NCI-H2227 (cell line): ENCODE measurements at regions not wholly inside any gene's neighbourhood (a gene's known extent, or its start where the extent isn't known, plus 50 kb on each side); places are given as distances from the start of the nearest gene placed in this dataset.
A peak's percentile ranks its signal among the peaks of the same experiment; 100 is the strongest.
"Not testable (repeated sequence)": the region's sequence is repeated elsewhere in the genome, so short reads cannot be mapped to it uniquely, and the experiment has no call there.

Source experiments
- DNase-seq: peaks from one replicate; lab custom pipeline; 2025; ENCODE audit not compliant: unreplicated experiment; lab: John Stamatoyannopoulos, UW

- not testable (repeated sequence) for DNase-seq
Measured at GRCh38 chr7:145805496-145805895, 311.1 kb upstream of the CNTNAP2 start.

GRCh38 chr7:145797507-145797906, 319.1 kb upstream of the CNTNAP2 start:
- no peak for DNase-seq

GRCh38 chr7:145795132-145795531, 321.5 kb upstream of the CNTNAP2 start:
- no peak for DNase-seq

- DNase-seq, result no peak
Measured at GRCh38 chr7:145784809-145785780, 331.5 kb upstream of the CNTNAP2 start.

- not testable (repeated sequence) for DNase-seq
Measured at GRCh38 chr7:145781388-145781787, 335.2 kb upstream of the CNTNAP2 start.

GRCh38 chr7:145779140-145779539, 337.5 kb upstream of the CNTNAP2 start:
- no peak for DNase-seq

GRCh38 chr7:145774777-145775176, 341.8 kb upstream of the CNTNAP2 start:
- no peak for DNase-seq

- DNase-seq, result no peak
Measured at GRCh38 chr7:145753004-145753403, 363.6 kb upstream of the CNTNAP2 start.

GRCh38 chr7:145737617-145738016, 379.0 kb upstream of the CNTNAP2 start:
- DNase-seq, result no peak

GRCh38 chr7:145735061-145735460, 381.5 kb upstream of the CNTNAP2 start:
- no peak for DNase-seq

- DNase-seq, result no peak
Measured at GRCh38 chr7:145732521-145732920, 384.1 kb upstream of the CNTNAP2 start.

- DNase-seq, result no peak
Measured at GRCh38 chr7:145729691-145730090, 386.9 kb upstream of the CNTNAP2 start.

- no peak for DNase-seq
Measured at GRCh38 chr7:145718129-145718528, 398.5 kb upstream of the CNTNAP2 start.

GRCh38 chr7:145700488-145700887, 416.1 kb upstream of the CNTNAP2 start:
- no peak for DNase-seq

- DNase-seq, result no peak
Measured at GRCh38 chr7:145698526-145699262, 417.9 kb upstream of the CNTNAP2 start.

GRCh38 chr7:145697412-145698107, 419.0 kb upstream of the CNTNAP2 start:
- peak; percentile 50 for DNase-seq

- no peak for DNase-seq
Measured at GRCh38 chr7:145696071-145696470, 420.5 kb upstream of the CNTNAP2 start.

- DNase-seq, result no peak
Measured at GRCh38 chr7:145692237-145692950, 424.2 kb upstream of the CNTNAP2 start.

- DNase-seq, result no peak
Measured at GRCh38 chr7:145691377-145691914, 425.2 kb upstream of the CNTNAP2 start.

- no peak for DNase-seq
Measured at GRCh38 chr7:145681646-145682045, 435.0 kb upstream of the CNTNAP2 start.
